ENCODE measurements at regions not wholly inside any gene's neighbourhood (a gene's known extent, or its start where the extent isn't known, plus 50 kb on each side); places are given as distances from the start of the nearest gene placed in this dataset.

DNA sequence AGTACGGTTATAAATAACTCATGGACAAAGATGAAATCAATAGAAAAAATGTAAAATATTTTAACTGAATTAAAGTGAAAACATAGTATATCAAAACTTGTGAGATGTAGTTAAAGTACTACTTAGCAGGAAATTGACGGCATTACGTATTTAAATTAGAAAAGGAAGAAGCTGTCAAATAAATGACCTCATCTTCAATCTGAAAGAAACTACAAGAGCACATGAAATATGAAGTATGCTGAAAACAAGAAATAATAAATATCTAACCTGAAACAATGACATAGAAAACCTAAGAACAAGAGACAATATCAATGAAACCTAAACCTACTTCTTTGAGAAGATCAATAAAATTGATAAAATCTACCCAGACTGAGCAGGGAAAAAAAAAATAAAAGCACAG lies 122.2 kb upstream of the PDE4B start:
- no TSS peak for BruUV-seq (replicated peaks)
- Histone ChIP-seq H2BK5ac (ENCODE audit: low read depth, low read length, poor library complexity, severe bottlenecking) (no peak overlapping the region), H4K20me1 (ENCODE audit: insufficient read depth, low read length) (no peaks in the 10 kb centered on the region), H3K4me1 (ENCODE audit: control insufficient read depth, insufficient read depth, low read length) (no peaks in the 10 kb centered on the region), H2AK9ac (replicated peaks; ENCODE audit: low read depth, low read length, poor library complexity) (no peak overlapping the region), H2BK15ac (ENCODE audit: low read depth, low read length) (no peak overlapping the region), H2BK20ac (ENCODE audit: low read depth, low read length) (no peak overlapping the region), H3K23ac (ENCODE audit: low read depth, low read length) (no peak overlapping the region), H3K9ac (ENCODE audit: low read depth, low read length) (no peak overlapping the region), H3K36me3 (ENCODE audit: control insufficient read depth, insufficient read depth, low read length) (no peaks in the 10 kb centered on the region), H4K5ac (ENCODE audit: low read depth, low read length) (no peak overlapping the region), H2BK120ac (ENCODE audit: low read depth, low read length) (no peak overlapping the region), H3K27ac (ENCODE audit: insufficient read depth, low read length) (no peak overlapping the region), H3K4me3 (ENCODE audit: insufficient read depth, low read depth, low read length) (no peak overlapping the region), H3K79me1 (ENCODE audit: low read depth in 1 of 2, low read length in 2 of 2) (no peaks in the 10 kb centered on the region), H2AFZ (replicated peaks; ENCODE audit: low read length, poor library complexity) (no peak overlapping the region), H3K27me3 (ENCODE audit: control insufficient read depth, insufficient read depth, low read length) (no peaks in the 10 kb centered on the region), H3K14ac (replicated peaks; ENCODE audit: low read depth, low read length) (no peak overlapping the region), H3K9me1 (ENCODE audit: insufficient read depth, low read length) (no peaks in the 10 kb centered on the region), H3K4ac (ENCODE audit: low read depth, low read length) (no peak overlapping the region), H4K8ac (ENCODE audit: low read depth in 2 of 2, low read length in 2 of 2) (no peak overlapping the region), H3K4me2 (ENCODE audit: low read depth, low read length) (no peak overlapping the region), H3K9me3 (ENCODE audit: control insufficient read depth, insufficient read depth, low read length) (no peaks in the 10 kb centered on the region), H3K18ac (ENCODE audit: low read depth, low read length) (no peak overlapping the region), H4K91ac (ENCODE audit: insufficient read depth, low read depth, low read length) (no peak overlapping the region), H3K56ac (ENCODE audit: extremely low read depth, insufficient read depth, low read length) (no peak overlapping the region), H2AK5ac (ENCODE audit: low read depth, low read length) (no peak overlapping the region)
- ATAC-seq (ENCODE audit: low read depth) (no peak), DNase-seq (no peak)
- CTCF ChIA-PET, result no interaction called here
- in situ Hi-C loops (cut with MboI; ENCODE audit: low sequenced_read_pairs), result no loop called here
- WGBS, 2 experiments (ENCODE audit: extremely low coverage in 2 of 2, insufficient read length in 1 of 2), result no CpG with 5 or more reads among the region's 3 CpGs
- intact Hi-C loops (cut with micrococcal nuclease), result no loop called here
- TF ChIP-seq, protein P1, sequence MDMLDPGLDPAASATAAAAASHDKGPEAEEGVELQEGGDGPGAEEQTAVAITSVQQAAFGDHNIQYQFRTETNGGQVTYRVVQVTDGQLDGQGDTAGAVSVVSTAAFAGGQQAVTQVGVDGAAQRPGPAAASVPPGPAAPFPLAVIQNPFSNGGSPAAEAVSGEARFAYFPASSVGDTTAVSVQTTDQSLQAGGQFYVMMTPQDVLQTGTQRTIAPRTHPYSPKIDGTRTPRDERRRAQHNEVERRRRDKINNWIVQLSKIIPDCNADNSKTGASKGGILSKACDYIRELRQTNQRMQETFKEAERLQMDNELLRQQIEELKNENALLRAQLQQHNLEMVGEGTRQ (IDR thresholded peaks at IDR 0.05; ENCODE audit: low read depth, low read length), result no peak
- TF ChIP-seq MAFK (IDR thresholded peaks at IDR 0.05; ENCODE audit: low read depth, low read length) (no peak), POLR2A (IDR thresholded peaks at IDR 0.05; ENCODE audit: low read depth, low read length) (no peak), CHD1 (IDR thresholded peaks at IDR 0.05; ENCODE audit: low read depth, low read length) (no peak), NFE2L2 (IDR thresholded peaks at IDR 0.05; ENCODE audit: low read depth, low read length) (no peak), MXI1 (IDR thresholded peaks at IDR 0.05; ENCODE audit: borderline replicate concordance, low read depth, low read length) (no peak), MAZ (IDR thresholded peaks at IDR 0.05; ENCODE audit: borderline replicate concordance, low read depth, low read length) (no peak)
- TF ChIP-seq, protein P2, sequence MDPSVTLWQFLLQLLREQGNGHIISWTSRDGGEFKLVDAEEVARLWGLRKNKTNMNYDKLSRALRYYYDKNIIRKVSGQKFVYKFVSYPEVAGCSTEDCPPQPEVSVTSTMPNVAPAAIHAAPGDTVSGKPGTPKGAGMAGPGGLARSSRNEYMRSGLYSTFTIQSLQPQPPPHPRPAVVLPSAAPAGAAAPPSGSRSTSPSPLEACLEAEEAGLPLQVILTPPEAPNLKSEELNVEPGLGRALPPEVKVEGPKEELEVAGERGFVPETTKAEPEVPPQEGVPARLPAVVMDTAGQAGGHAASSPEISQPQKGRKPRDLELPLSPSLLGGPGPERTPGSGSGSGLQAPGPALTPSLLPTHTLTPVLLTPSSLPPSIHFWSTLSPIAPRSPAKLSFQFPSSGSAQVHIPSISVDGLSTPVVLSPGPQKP (IDR thresholded peaks at IDR 0.05; ENCODE audit: borderline replicate concordance, low read depth, low read length), result no peak
- dilution Hi-C loops (cut with HindIII; ENCODE audit: low sequenced_read_pairs, unreplicated experiment), result no loop called here
- POLR2A ChIA-PET (ENCODE audit: unreplicated experiment), result no interaction called here
